A549 (cell line): ENCODE measurements at regions not wholly inside any gene's neighbourhood (a gene's known extent, or its start where the extent isn't known, plus 50 kb on each side); places are given as distances from the start of the nearest gene placed in this dataset.

ENCODE experiments used
- BCL3 ChIP-seq: fragments of >200 bp; sonication (Bioruptor Twin); formaldehyde crosslinking; IDR thresholded peaks from 3 replicates; pipeline ENCODE4 v1.6.1; 2016
- BHLHE40 ChIP-seq: IDR thresholded peaks from 2 replicates; pipeline ENCODE4 v1.6.1; 2012; ENCODE audit warnings: low read depth, low read length, inconsistent platforms
- CBX2 ChIP-seq: fragments of 200-600 bp; sonication (generic); IDR thresholded peaks from 2 replicates; pipeline ENCODE4 v1.6.1; 2016; ENCODE audit warnings: low read depth, mild to moderate bottlenecking, borderline replicate concordance
- CTCF ChIP-seq: fragments of >200 bp; sonication (Bioruptor Twin); formaldehyde crosslinking; IDR thresholded peaks from 3 replicates; pipeline ENCODE4 v1.5.1; 2016
- EP300 ChIP-seq, 2 experiments: fragments of >200 bp; sonication (Bioruptor Twin); formaldehyde crosslinking; IDR thresholded peaks; 2 replicates in 1 of 2; 3 replicates in 1 of 2; pipeline ENCODE4 v1.6.1; 2016 to 2017
- FOSL2 ChIP-seq, 2 experiments: fragments of 450-650 bp in 1 of 2; fragments of >200 bp in 1 of 2; sonication (Bioruptor Twin) in 1 of 2; formaldehyde crosslinking; IDR thresholded peaks; 2 replicates each; pipeline versions ENCODE4 v1.5.0 to v1.6.1; 2016 to 2020; ENCODE audit warnings: mild to moderate bottlenecking in 1 of 2, moderate library complexity in 1 of 2
- KDM1A ChIP-seq: fragments of 200-600 bp; sonication (generic); IDR thresholded peaks from 2 replicates; pipeline ENCODE4 v1.6.1; 2016; ENCODE audit warnings: low read depth, mild to moderate bottlenecking
- KDM5A ChIP-seq: fragments of 200-600 bp; sonication (generic); IDR thresholded peaks from 2 replicates; pipeline ENCODE4 v1.6.1; 2016; ENCODE audit warnings: antibody characterized with exemption, mild to moderate bottlenecking
- NPAS2 ChIP-seq: fragments of 250-450 bp; sonication (Bioruptor Pico); IDR thresholded peaks from 2 replicates; pipeline ENCODE4 v1.8.0; 2022; ENCODE audit warnings: mild to moderate bottlenecking, moderate library complexity, borderline replicate concordance
- POLR2A ChIP-seq: IDR thresholded peaks from 2 replicates; pipeline ENCODE4 v1.6.1; 2012; ENCODE audit warnings: mild to moderate bottlenecking, low read length
- RCOR1 ChIP-seq: fragments of 150-350 bp; IDR thresholded peaks from 2 replicates; pipeline ENCODE4 v1.6.1; 2014; ENCODE audit warnings: antibody characterized with exemption, low read length, low read depth

- TF ChIP-seq CBX2 (no peak), BCL3 (no peak), POLR2A (no peak), EP300 (IDR thresholded peaks at IDR 0.05) (no peak), FOSL2 (IDR thresholded peaks at IDR 0.05) (no peak), FOSL2 (CRISPR knock-in tag; IDR thresholded peaks at IDR 0.05) (no peak), KDM1A (no peak), KDM5A (no peak), CTCF (no peak), RCOR1 (no peak), NPAS2 (CRISPR knock-in tag) (no peak), BHLHE40 (no peak)
Measured at GRCh38 chr4:14087459-14087858, 459.9 kb upstream of the BOD1L1 start.
